HG03095 (cell line): ENCODE measurements at regions not wholly inside any gene's neighbourhood (a gene's known extent, or its start where the extent isn't known, plus 50 kb on each side); places are given as distances from the start of the nearest gene placed in this dataset.

Source experiments
- ATAC-seq: cut with Tn5 transposase; IDR thresholded peaks from one replicate; pipeline ENCODE4 v1.9.1; 2021; ENCODE audit warnings: moderate library complexity; ENCODE audit not compliant: unreplicated experiment

DNA sequence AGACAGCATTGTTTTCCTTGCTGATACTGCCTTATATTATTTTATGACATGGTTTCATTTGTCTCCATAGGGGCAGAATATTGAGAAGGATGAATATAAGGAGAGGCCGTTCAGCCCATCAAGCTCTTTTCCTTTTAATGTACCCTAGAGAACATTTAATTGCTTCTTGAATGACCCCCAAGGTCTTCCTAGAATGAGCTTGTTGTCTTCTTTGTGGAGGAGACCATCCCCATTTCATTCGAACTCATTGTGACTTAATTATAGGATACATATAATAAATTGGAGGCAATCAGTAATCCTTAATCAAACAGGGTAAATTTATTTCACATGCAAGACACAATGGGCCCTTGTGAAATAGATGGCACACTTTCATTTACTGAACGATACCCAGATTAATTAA, 231.3 kb downstream of the MDFIC start:
- ATAC-seq = no peak

DNA sequence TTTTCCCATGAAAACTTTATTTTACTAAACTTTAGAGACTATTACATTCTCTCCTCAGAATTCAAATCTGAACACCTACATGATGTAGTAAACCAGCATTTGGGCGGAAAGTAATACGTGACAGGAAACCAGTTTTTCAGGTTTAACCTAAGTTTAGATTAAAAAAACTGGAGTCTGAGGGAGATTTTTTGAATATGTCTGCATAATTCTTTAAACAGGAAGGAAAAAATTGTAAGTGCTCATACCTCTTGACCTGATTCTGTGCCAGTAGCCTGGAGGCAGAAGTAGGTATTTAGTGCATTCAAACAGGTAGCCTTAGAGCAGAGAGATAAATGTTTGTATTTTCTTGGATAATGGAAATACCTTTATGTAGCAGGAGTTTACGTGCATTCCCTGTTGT, 224.3 kb downstream of the MDFIC start:
- ATAC-seq = no peak

DNA sequence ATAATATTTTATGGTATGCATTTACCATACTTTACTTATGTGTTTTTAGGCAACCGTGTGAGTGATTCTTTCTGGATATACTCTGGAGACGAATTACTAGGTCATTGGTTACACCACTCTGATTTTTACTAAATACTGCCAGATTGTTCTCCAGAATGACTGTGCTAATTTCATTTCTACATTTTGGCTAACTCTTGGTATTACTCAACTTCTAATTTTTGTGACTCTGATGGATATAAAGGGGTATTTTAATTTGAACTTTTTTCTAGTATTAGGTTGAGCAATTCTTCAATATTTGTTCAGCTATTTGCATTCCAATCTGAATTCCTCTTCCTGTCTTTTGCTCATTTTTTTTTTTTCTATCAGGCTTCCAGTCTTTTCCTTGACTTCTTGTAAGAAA, 223.6 kb downstream of the MDFIC start:
- ATAC-seq = peak; percentile 83

GRCh38 chr7:115137816-115138215, 215.9 kb downstream of the MDFIC start:
- no peak for ATAC-seq

- no peak for ATAC-seq
Observed at GRCh38 chr7:115136796-115137443, 215.0 kb downstream of the MDFIC start.

- peak; percentile 92 for ATAC-seq
Observed at GRCh38 chr7:115135769-115136410, 214.0 kb downstream of the MDFIC start.

DNA sequence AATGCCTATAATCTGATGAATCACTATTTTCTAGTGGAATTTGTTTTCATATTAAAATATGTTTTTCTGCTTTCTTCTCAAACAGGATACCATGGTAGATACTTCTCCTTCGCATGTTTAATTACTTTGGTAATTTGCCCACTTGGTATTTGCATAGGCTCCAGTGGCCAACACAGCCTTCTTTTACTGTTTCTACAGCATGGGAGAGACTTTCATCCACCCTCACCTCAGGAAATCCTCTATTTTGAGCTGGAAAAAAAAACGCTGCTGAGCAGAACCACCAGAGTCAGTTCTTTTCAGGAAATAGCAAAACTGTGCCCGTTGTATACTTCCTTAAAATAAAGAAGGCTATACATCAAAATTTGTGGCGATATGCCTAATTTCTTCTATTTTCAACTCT, 213.3 kb downstream of the MDFIC start:
- ATAC-seq = no peak

- ATAC-seq = no peak
Observed at GRCh38 chr7:115133248-115133647, 211.4 kb downstream of the MDFIC start.

GRCh38 chr7:115132096-115132495, 210.2 kb downstream of the MDFIC start:
- ATAC-seq = no peak

DNA sequence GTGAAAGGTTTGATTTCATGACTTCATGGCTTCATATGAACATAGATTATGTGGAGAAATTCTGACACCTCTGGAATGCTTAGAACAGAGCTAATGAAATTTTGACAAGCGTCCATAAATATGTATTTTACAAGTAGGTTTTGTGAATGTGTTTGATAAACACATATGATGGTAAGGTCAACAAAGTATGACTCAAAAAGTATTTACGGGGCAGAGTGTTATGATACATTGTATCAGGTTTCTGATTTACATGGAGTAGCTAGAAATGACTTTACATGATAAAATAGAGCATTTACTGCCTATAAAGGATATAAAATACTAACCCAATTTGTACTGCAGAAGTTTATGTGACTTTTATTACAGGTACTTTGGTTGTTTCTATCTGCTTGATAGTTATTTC, 206.3 kb downstream of the MDFIC start:
- no peak for ATAC-seq

DNA sequence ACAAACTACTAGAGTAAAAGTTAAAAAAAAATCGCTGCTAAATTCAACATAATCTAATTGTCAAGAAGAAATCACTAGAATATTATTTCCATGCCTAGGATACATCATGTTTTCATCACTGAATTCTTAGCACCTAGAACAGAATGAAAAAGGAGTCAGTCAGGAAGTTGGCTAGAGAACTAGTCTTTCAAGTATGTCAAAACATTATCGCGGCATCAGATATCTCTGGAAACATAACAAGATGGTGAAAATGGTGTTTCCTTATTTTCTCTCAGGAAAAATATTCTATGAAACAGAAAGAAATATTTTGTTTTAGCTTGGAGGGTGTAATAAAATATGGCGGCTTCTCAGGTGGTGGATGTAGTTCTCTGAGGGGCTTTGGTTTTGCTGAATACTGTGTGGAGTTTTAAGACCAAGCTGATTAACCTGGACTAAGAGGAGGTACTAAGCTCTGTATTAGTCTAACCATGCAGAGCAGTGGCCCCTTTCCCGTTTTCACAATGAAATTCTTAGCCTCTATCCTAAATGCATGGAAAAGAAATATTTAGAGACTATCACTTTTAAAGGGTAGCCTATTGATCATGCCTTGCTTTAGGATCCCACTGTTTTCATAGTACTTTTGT, 205.6 kb downstream of the MDFIC start:
- ATAC-seq = no peak

DNA sequence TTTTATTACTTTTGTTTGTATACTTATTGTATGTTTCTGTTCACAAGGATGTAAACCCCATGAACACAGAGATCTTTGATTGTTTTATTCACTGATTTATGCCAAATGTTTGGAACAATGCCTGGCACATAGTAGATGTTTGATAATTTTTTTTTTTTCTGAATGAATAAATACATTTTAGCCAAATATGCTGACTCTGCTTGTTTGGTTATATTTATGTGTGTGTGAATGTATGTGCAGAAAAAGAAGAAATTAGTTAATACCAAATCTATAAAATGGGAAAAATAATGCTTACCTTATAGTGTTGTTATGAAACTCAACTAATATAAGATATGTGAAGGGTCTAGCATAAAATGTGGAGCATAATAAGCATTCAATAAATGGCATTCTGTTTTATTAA, 203.9 kb downstream of the MDFIC start:
- ATAC-seq = no peak

DNA sequence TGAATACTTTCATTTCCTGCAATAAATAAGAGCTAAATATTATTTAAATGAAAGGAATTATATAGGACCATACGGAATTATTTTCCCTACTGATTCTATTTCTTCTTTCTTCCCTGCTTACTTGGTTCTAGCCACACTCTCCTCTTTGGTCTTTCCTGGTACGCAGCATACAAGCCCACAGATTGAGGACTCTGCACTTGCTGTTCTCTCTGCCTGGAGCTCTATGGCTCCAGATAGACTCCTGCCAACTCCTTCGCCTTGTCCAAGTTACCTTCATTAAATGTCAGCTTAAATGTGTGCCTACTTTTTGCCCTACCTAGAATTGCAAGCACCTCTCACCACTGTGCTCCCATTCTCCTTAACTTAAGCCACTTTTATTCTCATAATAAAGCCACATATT, 203.4 kb downstream of the MDFIC start:
- no peak for ATAC-seq

DNA sequence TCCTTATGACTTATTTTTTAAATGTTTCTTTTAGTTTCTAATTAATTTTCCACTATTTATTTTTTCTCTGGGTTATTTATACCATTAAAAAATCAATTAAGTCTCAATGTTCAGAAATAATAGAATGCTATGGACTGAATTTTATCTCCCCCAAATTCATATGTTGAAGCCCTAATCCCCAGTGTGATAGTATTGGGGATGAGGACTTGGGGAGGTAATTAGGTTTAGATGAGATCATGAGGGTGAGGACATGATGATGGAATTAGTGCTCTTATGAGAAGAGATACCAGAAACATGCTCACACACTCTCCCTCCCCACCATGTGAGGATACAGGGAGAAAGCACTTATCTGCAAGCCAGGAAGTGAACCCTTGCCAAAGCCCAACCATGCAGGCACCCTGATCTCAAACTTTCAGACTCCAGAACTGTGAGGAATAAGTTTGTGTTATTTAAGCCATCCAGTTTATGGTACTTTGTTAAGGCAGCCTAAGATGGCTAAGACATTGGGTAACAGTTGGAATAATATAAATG, 202.6 kb downstream of the MDFIC start:
- no peak for ATAC-seq

DNA sequence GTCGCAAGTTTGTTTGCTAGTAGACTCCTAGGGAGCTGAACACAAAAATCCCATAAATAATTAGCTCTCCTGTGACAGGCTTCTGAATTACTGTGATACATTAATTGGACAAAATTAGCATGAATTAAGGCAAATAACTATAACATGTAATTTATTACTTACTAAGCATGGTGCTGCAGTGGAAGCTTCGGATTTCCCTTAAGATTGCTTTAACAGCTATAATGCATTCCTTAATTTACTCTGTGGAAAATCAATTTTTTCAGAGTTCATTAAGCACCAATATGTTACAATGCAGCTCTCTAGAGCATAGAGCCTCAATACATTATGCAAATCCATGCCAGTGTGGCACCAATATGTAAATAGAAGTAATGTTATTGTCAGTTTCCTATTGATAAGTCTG, 201.5 kb downstream of the MDFIC start:
- no peak for ATAC-seq

- no peak for ATAC-seq
Observed at GRCh38 chr7:115122388-115122787, 200.5 kb downstream of the MDFIC start.

DNA sequence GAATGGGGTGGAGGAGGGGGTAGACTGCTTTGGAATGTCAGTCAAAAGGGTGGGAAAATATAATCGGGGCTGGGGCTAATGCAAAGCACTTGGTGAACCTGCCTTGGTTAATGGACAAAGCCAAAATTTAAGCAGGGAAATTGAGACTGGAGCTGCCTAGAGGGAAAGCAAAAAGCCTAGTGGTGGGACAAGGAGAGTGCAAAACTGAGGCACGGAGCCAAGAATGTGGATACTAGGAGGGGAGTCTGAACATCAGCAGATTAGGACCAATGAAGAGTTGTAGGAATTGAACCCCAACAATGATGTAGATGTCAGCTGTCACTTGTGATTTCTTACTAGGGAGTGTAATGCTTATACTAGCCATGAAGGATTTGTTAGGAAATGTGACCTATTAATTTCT, 195.9 kb downstream of the MDFIC start:
- ATAC-seq = no peak

DNA sequence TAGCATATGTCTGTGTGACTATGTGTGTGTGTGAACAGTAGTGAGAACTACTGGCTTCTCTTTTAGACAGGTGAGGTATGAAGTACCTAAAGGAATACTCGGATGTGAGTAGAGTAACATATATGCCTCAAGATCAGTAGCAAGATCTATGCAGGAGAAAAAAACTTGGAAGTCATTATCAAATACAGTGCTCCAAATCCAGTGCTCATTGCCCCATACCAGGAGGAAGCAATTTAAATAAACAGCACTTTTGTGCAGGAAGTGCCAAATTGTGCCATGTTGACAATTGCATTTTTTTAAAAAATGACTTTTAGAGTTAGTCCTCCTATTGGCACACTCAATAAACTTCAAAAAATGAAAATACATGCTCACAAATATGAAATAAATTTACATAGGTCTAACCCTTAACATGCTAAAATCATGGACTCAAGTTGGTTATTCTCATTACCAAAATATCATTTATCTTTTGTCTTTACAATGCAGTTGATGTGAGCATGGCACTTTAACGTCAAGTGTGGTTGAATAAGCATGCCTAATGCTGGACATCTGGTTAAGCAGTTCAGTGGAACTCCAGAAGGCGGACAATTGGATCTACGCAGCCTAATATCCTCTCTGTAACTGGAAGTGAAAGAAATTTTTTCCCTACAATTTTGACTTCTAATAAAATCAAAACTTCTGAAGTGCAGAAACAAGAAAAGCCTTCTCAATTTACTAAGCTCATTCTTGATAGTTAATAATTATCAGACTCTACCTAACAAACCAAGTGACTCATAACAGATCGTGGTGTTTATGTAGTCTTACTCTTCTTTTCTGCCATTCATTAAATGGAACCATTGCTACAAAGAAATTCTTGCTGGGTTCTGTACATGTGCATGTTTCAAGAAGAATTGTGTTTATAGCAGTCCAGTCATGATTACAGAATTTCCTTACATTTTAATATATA, 195.2 kb downstream of the MDFIC start:
- no peak for ATAC-seq

GRCh38 chr7:115113776-115114175, 191.9 kb downstream of the MDFIC start:
- no peak for ATAC-seq

GRCh38 chr7:115113131-115113530, 191.2 kb downstream of the MDFIC start:
- no peak for ATAC-seq

DNA sequence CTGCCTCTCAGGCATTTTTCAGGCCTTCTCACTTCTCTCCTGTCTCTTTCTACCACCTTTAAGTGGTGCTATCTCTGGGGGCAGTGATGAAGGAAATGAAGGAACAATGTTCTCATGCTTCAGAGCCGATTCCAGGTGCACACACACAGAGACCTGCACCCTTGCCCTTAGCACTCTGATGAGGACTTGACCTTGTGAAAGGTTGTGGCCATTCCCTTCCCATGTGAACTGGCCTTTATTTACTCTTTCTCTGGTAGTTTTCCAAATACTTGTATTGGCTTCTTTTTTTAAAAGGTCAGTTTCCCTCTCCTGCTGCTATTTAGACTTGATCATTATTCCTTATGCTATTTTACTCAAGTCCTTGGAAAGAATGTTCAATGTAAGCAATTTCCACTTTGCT, 188.6 kb downstream of the MDFIC start:
- no peak for ATAC-seq
